ENCODE measurements at regions not wholly inside any gene's neighbourhood (a gene's known extent, or its start where the extent isn't known, plus 50 kb on each side); places are given as distances from the start of the nearest gene placed in this dataset.
"Not testable (repeated sequence)": the region's sequence is repeated elsewhere in the genome, so short reads cannot be mapped to it uniquely, and the experiment has no call there.

GRCh38 chr12:5335069-5335468 lies 96.8 kb upstream of the NTF3 start:
- Histone ChIP-seq H3K9me3 (ENCODE audit: low read length) (no peaks in the 10 kb centered on the region), H3K9ac (ENCODE audit: low read length) (no peak overlapping the region), H3K79me2 (ENCODE audit: low read length) (no peaks in the 10 kb centered on the region), H3K27ac (ENCODE audit: low read length) (no peak overlapping the region), H3K4me3 (ENCODE audit: low read length) (no peak overlapping the region), H3K9me2 (replicated peaks; ENCODE audit: low read length) (no peaks in the 10 kb centered on the region), H2AFZ (ENCODE audit: low read length) (no peak overlapping the region), H3K4me1 (ENCODE audit: insufficient read depth, low read length) (no peaks in the 10 kb centered on the region), H3K36me3 (ENCODE audit: low read depth, low read length) (no peaks in the 10 kb centered on the region), H3K4me2 (ENCODE audit: low read length) (no peak overlapping the region), H3F3A (ENCODE audit: low read length, unreplicated experiment) (no peaks in the 10 kb centered on the region), H3K27me3 (ENCODE audit: low read length) (no peaks in the 10 kb centered on the region), H4K20me1 (ENCODE audit: low read length) (no peaks in the 10 kb centered on the region)
- ATAC-seq: no peak
- no TSS peak for BruUV-seq (replicated peaks)
- no peak for DNase-seq
- intact Hi-C loops (cut with micrococcal nuclease): no loop called here
- TF ChIP-seq, protein P1, sequence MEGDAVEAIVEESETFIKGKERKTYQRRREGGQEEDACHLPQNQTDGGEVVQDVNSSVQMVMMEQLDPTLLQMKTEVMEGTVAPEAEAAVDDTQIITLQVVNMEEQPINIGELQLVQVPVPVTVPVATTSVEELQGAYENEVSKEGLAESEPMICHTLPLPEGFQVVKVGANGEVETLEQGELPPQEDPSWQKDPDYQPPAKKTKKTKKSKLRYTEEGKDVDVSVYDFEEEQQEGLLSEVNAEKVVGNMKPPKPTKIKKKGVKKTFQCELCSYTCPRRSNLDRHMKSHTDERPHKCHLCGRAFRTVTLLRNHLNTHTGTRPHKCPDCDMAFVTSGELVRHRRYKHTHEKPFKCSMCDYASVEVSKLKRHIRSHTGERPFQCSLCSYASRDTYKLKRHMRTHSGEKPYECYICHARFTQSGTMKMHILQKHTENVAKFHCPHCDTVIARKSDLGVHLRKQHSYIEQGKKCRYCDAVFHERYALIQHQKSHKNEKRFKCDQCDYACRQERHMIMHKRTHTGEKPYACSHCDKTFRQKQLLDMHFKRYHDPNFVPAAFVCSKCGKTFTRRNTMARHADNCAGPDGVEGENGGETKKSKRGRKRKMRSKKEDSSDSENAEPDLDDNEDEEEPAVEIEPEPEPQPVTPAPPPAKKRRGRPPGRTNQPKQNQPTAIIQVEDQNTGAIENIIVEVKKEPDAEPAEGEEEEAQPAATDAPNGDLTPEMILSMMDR (conservative IDR thresholded peaks at IDR 0.05; ENCODE audit: low read depth, low read length): no peak
- TF ChIP-seq EZH2 (IDR thresholded peaks at IDR 0.05; ENCODE audit: low read length, unreplicated experiment) (no peak), EZH2phosphoT487 (IDR thresholded peaks at IDR 0.05; ENCODE audit: borderline replicate concordance, low read length) (no peak)
- ChIA-PET CTCF (no interaction called here), POLR2A (ENCODE audit: unreplicated experiment) (no interaction called here)

GRCh38 chr12:5341086-5341485 lies 90.8 kb upstream of the NTF3 start:
- H2AFZ ChIP-seq (ENCODE audit: low read length); H3K27me3 ChIP-seq (ENCODE audit: low read length); intact Hi-C loops (cut with micrococcal nuclease); DNase-seq; H4K20me1 ChIP-seq (ENCODE audit: low read length); H3F3A ChIP-seq (ENCODE audit: low read length, unreplicated experiment); POLR2A ChIA-PET (ENCODE audit: unreplicated experiment); H3K9me2 ChIP-seq (replicated peaks; ENCODE audit: low read length); H3K4me3 ChIP-seq (ENCODE audit: low read length); H3K9me3 ChIP-seq (ENCODE audit: low read length); H3K4me2 ChIP-seq (ENCODE audit: low read length); H3K36me3 ChIP-seq (ENCODE audit: low read depth, low read length); H3K79me2 ChIP-seq (ENCODE audit: low read length); H3K9ac ChIP-seq (ENCODE audit: low read length); H3K27ac ChIP-seq (ENCODE audit: low read length); CTCF ChIA-PET; BruUV-seq (replicated peaks); H3K4me1 ChIP-seq (ENCODE audit: insufficient read depth, low read length); ATAC-seq: not testable (repeated sequence)

DNA sequence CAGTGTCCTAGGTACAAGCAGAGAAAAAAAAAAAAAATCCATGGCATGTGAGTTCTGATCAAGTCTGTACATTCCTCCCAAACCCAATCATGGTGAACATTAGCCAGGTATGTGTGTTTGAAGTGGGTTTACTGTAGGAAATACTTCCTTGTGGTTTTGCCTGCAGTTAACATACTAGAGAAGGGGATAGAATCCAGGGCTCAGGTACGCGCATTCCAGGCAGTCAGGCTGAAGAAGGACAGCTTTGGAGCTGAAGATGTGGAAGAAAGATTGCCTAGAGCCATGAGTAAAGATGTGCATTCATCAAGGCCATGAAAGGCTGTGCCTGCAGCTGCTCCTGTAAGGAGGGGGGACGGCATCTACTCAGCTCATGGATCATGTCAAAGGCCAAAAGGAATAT lies 88.2 kb upstream of the NTF3 start:
- H3K4me1 ChIP-seq (ENCODE audit: insufficient read depth, low read length): no peaks in the 10 kb centered on the region
- ChIA-PET POLR2A (ENCODE audit: unreplicated experiment) (no interaction called here), CTCF (no interaction called here)
- H4K20me1 ChIP-seq (ENCODE audit: low read length): no peaks in the 10 kb centered on the region
- no peaks in the 10 kb centered on the region for H3K9me2 ChIP-seq (replicated peaks; ENCODE audit: low read length)
- H3K9me3 ChIP-seq (ENCODE audit: low read length): no peaks in the 10 kb centered on the region
- ATAC-seq: no peak
- no peak overlapping the region for H3K9ac ChIP-seq (ENCODE audit: low read length)
- TF ChIP-seq EZH2phosphoT487 (IDR thresholded peaks at IDR 0.05; ENCODE audit: borderline replicate concordance, low read length): no peak
- TF ChIP-seq, protein P1 (conservative IDR thresholded peaks at IDR 0.05; ENCODE audit: low read depth, low read length): no peak
- no peak for TF ChIP-seq EZH2 (IDR thresholded peaks at IDR 0.05; ENCODE audit: low read length, unreplicated experiment)
- H3F3A ChIP-seq (ENCODE audit: low read length, unreplicated experiment): no peaks in the 10 kb centered on the region
- no peak overlapping the region for H2AFZ ChIP-seq (ENCODE audit: low read length)
- intact Hi-C loops (cut with micrococcal nuclease): no loop called here
- H3K79me2 ChIP-seq (ENCODE audit: low read length): no peaks in the 10 kb centered on the region
- no peak overlapping the region for H3K4me3 ChIP-seq (ENCODE audit: low read length)
- no peaks in the 10 kb centered on the region for H3K36me3 ChIP-seq (ENCODE audit: low read depth, low read length)
- no peak overlapping the region for H3K4me2 ChIP-seq (ENCODE audit: low read length)
- no peak overlapping the region for H3K27ac ChIP-seq (ENCODE audit: low read length)
- no peaks in the 10 kb centered on the region for H3K27me3 ChIP-seq (ENCODE audit: low read length)
- DNase-seq: no peak
- no TSS peak for BruUV-seq (replicated peaks)
